ENCODE measurements at regions not wholly inside any gene's neighbourhood (a gene's known extent, or its start where the extent isn't known, plus 50 kb on each side); places are given as distances from the start of the nearest gene placed in this dataset.

- DNase-seq (ENCODE audit: low spot score): no peak
- Mint-ChIP-seq H3K4me3 (no peak overlapping the region), H3K27ac (no peak overlapping the region)
These were observed 121.4 kb upstream of the SGO1 start for GRCh38 chr3:20307383-20307782.

GRCh38 chr3:20305647-20306046 lies 119.6 kb upstream of the SGO1 start:
- peaks cover 2% of the 10 kb centered on the region for H3K4me1 ChIP-seq
- Mint-ChIP-seq H3K27me3 (ENCODE audit: insufficient read depth, low read depth) (peaks cover 2% of the 10 kb centered on the region), H3K36me3 (no peaks in the 10 kb centered on the region), H3K9me3 (peaks cover 5% of the 10 kb centered on the region), H3K27ac (no peak overlapping the region), H3K4me1 (peaks cover 5% of the 10 kb centered on the region), H3K4me3 (no peak overlapping the region)
- H3K4me3 ChIP-seq: no peak overlapping the region
- no peaks in the 10 kb centered on the region for H3K27me3 ChIP-seq
- TF ChIP-seq EZH2 (IDR thresholded peaks at IDR 0.05) (no peak), EZH2phosphoT487 (IDR thresholded peaks at IDR 0.05) (no peak), CTCF (IDR thresholded peaks at IDR 0.05) (no peak)
- no peak overlapping the region for H3K4me2 ChIP-seq
- H3K9me3 ChIP-seq (ENCODE audit: low read depth): no peaks in the 10 kb centered on the region
- no peaks in the 10 kb centered on the region for H4K20me1 ChIP-seq (ENCODE audit: low read depth)
- no peak overlapping the region for H3K9ac ChIP-seq
- H3K36me3 ChIP-seq: no peaks in the 10 kb centered on the region
- no peak for DNase-seq (ENCODE audit: low spot score)
- H3K79me2 ChIP-seq (ENCODE audit: low read depth): no peaks in the 10 kb centered on the region
- H3K27ac ChIP-seq: no peak overlapping the region
- no peaks in the 10 kb centered on the region for H3F3A ChIP-seq (ENCODE audit: low read depth)
- H2AFZ ChIP-seq (replicated peaks): no peak overlapping the region

More at GRCh38 chr3:20307383-20307782, 121.4 kb upstream of the SGO1 start:
- Mint-ChIP-seq H3K27me3 (ENCODE audit: insufficient read depth, low read depth) (peaks cover 4% of the 10 kb centered on the region), H3K36me3 (no peaks in the 10 kb centered on the region), H3K4me1 (peaks cover 11% of the 10 kb centered on the region), H3K9me3 (peaks cover 7% of the 10 kb centered on the region)
- peaks cover 5% of the 10 kb centered on the region for H3K4me1 ChIP-seq
- no peak overlapping the region for H3K27ac ChIP-seq
- H3K36me3 ChIP-seq: no peaks in the 10 kb centered on the region
- TF ChIP-seq CTCF (IDR thresholded peaks at IDR 0.05): no peak
- no peak for TF ChIP-seq EZH2phosphoT487 (IDR thresholded peaks at IDR 0.05)
- TF ChIP-seq EZH2 (IDR thresholded peaks at IDR 0.05): no peak
- no peaks in the 10 kb centered on the region for H4K20me1 ChIP-seq (ENCODE audit: low read depth)
- no peaks in the 10 kb centered on the region for H3K9me3 ChIP-seq (ENCODE audit: low read depth)
- H3K27me3 ChIP-seq: no peaks in the 10 kb centered on the region
- no peak overlapping the region for H3K9ac ChIP-seq
- H3K79me2 ChIP-seq (ENCODE audit: low read depth): no peaks in the 10 kb centered on the region
- H3K4me3 ChIP-seq: no peak overlapping the region
- no peak overlapping the region for H2AFZ ChIP-seq (replicated peaks)
- H3K4me2 ChIP-seq: no peak overlapping the region
- H3F3A ChIP-seq (ENCODE audit: low read depth): no peaks in the 10 kb centered on the region

GRCh38 chr3:20302766-20303165 lies 116.8 kb upstream of the SGO1 start:
- Histone ChIP-seq H3K4me1 (no peaks in the 10 kb centered on the region), H3K79me2 (ENCODE audit: low read depth) (no peaks in the 10 kb centered on the region), H3F3A (ENCODE audit: low read depth) (no peaks in the 10 kb centered on the region), H4K20me1 (ENCODE audit: low read depth) (no peaks in the 10 kb centered on the region), H3K27me3 (no peaks in the 10 kb centered on the region), H3K4me3 (no peak overlapping the region), H3K9me3 (ENCODE audit: low read depth) (no peaks in the 10 kb centered on the region), H3K4me2 (no peak overlapping the region), H3K27ac (no peak overlapping the region), H3K36me3 (no peaks in the 10 kb centered on the region), H3K9ac (no peak overlapping the region), H2AFZ (replicated peaks) (no peak overlapping the region)
- no peak overlapping the region for H3K27ac Mint-ChIP-seq
- H3K27me3 Mint-ChIP-seq (ENCODE audit: insufficient read depth, low read depth): peaks cover 2% of the 10 kb centered on the region
- H3K4me3 Mint-ChIP-seq: no peak overlapping the region
- TF ChIP-seq EZH2 (IDR thresholded peaks at IDR 0.05): no peak
- no peak for TF ChIP-seq EZH2phosphoT487 (IDR thresholded peaks at IDR 0.05)
- TF ChIP-seq CTCF (IDR thresholded peaks at IDR 0.05): no peak
- H3K9me3 Mint-ChIP-seq: peaks cover 5% of the 10 kb centered on the region
- no peaks in the 10 kb centered on the region for H3K4me1 Mint-ChIP-seq
- no peaks in the 10 kb centered on the region for H3K36me3 Mint-ChIP-seq
- no peak for DNase-seq (ENCODE audit: low spot score)
